Vagina (tissue), 2 donors: ENCODE measurements at regions not wholly inside any gene's neighbourhood (a gene's known extent, or its start where the extent isn't known, plus 50 kb on each side); places are given as distances from the start of the nearest gene placed in this dataset.

Experiments used
- DNase-seq, 2 donors: peaks; one replicate each; pipeline ENCODE4 v3.0.0-alpha.2; 2017; ENCODE audit errors: extremely low spot score in 2 of 2
- H3K27ac ChIP-seq: fragments of 200-600 bp; sonication (generic); one replicate; pipeline ENCODE4 v1.5.1; 2019
- H3K27me3 ChIP-seq: fragments of 200-600 bp; sonication (generic); one replicate; pipeline ENCODE4 v1.5.1; 2019
- H3K36me3 ChIP-seq, 2 donors: fragments of 200-600 bp; sonication (generic); one replicate each; pipeline ENCODE4 v1.5.1; 2017 to 2019
- H3K4me1 ChIP-seq: fragments of 200-600 bp; sonication (generic); one replicate; pipeline ENCODE4 v1.5.1; 2019
- H3K4me3 ChIP-seq, 2 donors: fragments of 200-600 bp; sonication (generic); 1 replicate in 1 of 2; 2 replicates in 1 of 2; pipeline ENCODE4 v1.5.1; 2016 to 2019
- H3K9me3 ChIP-seq: fragments of 200-600 bp; sonication (generic); one replicate; pipeline ENCODE4 v1.5.1; 2019
- POLR2A ChIP-seq, 2 donors: fragments of 450-650 bp; IDR thresholded peaks; one replicate each; pipeline ENCODE4 v1.6.1; 2017; ENCODE audit warnings: antibody characterized with exemption in 2 of 2, mild to moderate bottlenecking in 2 of 2, moderate library complexity in 2 of 2
- POLR2AphosphoS5 ChIP-seq, 2 donors: sonication (generic); formaldehyde crosslinking; IDR thresholded peaks; one replicate each; pipeline ENCODE4 v1.9.0; 2017; ENCODE audit warnings: antibody characterized with exemption in 2 of 2, mild to moderate bottlenecking in 2 of 2, low read depth in 1 of 2; ENCODE audit not compliant: insufficient read depth in 1 of 2
- intact Hi-C: fragments of 100-400 bp; cut with DNase I; formaldehyde crosslinking; loops from one replicate; pipeline ENCODE4 v1.15.1; 2023
- TF ChIP-seq, protein P1 (sequence below), 3 experiments: fragments of 450-650 bp in 2 of 3; fragments of 200-600 bp in 1 of 3; sonication (generic) in 1 of 3; IDR thresholded peaks; one replicate each; pipeline ENCODE4 v1.5.1; 2017 to 2019; ENCODE audit warnings: antibody characterized with exemption in 3 of 3, mild to moderate bottlenecking in 2 of 3, moderate library complexity in 2 of 3

DNA sequence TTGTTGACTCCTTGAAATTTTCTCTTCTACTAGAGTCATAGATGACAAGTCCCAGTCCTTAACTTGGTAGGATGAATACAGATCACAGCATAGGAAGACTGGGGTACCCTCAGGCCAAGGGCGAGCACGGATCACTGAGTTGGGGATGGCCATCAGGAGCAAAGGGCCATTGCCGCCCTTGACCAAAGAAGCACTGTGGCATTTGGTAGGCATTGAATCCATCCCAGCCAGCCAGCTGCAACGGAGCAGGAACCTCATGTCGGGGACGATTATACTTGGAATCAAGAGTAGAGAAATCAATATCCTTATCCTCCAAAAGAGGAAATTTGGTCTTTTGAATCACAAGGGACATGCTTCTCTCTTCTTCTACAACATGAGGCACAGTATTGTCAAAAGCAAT is 50.1 kb upstream of the ZNF573 start:
- no peak for DNase-seq
- no peak overlapping the region for H3K27ac ChIP-seq
- H3K4me3 ChIP-seq: no peak overlapping the region
- TF ChIP-seq, protein P1, sequence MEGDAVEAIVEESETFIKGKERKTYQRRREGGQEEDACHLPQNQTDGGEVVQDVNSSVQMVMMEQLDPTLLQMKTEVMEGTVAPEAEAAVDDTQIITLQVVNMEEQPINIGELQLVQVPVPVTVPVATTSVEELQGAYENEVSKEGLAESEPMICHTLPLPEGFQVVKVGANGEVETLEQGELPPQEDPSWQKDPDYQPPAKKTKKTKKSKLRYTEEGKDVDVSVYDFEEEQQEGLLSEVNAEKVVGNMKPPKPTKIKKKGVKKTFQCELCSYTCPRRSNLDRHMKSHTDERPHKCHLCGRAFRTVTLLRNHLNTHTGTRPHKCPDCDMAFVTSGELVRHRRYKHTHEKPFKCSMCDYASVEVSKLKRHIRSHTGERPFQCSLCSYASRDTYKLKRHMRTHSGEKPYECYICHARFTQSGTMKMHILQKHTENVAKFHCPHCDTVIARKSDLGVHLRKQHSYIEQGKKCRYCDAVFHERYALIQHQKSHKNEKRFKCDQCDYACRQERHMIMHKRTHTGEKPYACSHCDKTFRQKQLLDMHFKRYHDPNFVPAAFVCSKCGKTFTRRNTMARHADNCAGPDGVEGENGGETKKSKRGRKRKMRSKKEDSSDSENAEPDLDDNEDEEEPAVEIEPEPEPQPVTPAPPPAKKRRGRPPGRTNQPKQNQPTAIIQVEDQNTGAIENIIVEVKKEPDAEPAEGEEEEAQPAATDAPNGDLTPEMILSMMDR (IDR thresholded peaks at IDR 0.05): no peak
- TF ChIP-seq POLR2A (IDR thresholded peaks at IDR 0.05) (no peak), POLR2AphosphoS5 (IDR thresholded peaks at IDR 0.05; ENCODE audit: insufficient read depth in 1 of 2, low read depth in 1 of 2) (no peak)
- H3K36me3 ChIP-seq: peaks cover 0 to 14% of the 10 kb centered on the region in 2 donors
- no peaks in the 10 kb centered on the region for H3K27me3 ChIP-seq
- intact Hi-C loops: no loop called here
- no peaks in the 10 kb centered on the region for H3K4me1 ChIP-seq
- peaks cover 71% of the 10 kb centered on the region for H3K9me3 ChIP-seq
